Hindlimb muscle (tissue), 1 donor: ENCODE measurements at regions not wholly inside any gene's neighbourhood (a gene's known extent, or its start where the extent isn't known, plus 50 kb on each side); places are given as distances from the start of the nearest gene placed in this dataset.

Experiments used
- DNase-seq: peaks from one replicate; pipeline ENCODE4 v3.0.0-alpha.2; 2013

DNA sequence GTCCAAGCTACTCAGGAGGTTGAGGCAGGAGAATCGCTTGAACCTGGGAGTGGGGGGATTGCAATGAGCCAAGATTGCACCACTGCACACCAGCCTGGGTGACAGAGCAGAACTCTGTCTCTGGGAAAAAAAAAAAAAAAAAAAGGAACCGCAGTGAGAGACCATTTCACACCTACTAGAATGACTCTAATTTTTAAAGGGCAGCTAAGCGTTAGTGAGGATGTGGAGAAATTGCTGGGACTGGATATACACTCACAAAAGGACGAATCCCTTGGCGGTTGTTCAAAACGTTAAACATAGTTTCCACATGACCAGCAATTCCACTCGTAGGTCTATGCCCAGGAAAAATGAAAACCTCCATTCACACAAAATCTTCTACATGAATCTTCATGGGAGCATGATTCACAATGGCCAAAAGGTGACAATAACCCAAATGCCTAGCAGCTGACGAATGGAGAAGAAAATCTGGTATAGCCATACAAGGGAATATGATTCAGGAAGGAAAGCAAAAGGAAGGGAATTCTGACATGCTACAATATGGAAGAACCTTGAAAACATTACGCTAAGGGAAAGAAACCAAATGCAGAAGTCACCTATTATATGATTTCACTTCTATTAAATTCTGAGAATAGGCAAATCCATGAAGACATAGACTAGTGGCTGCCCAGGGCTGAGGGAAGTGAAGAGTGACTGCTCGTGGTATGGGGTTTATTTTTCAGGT, 127.0 kb downstream of the CHSY1 start:
- peak; percentile 63 for DNase-seq

DNA sequence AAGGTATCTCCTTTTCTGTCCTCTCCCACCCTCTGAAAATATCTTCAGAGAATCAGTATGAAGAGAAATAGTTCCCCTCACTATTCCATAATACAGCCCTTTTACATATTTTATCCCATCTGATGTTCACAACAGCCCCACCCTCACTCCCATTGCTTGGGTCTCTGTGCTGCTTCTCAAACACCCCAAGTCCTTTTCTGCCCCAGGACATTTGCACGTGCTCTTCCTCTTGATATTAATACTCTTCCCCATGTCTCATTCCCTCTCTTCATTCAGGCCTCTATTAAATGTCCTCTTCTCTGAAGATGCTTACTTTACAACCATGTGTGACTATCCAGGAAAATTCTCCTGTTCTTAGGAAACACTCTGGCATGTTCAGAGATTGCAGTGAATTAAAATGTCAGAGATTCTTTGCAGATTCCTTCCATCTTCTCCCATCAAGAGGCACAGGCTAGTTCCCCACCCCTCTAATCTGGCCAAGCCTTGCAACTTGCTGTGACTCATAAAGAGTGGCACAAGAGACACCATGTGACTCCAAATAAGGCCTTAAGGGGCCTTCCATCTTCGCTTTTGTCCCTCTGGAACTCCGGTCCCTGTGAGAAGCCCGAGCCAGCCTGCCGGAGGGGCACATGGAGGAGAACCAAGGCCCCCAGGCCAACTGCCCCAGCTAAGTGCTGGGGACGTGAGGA, 128.5 kb downstream of the CHSY1 start:
- no peak for DNase-seq

DNA sequence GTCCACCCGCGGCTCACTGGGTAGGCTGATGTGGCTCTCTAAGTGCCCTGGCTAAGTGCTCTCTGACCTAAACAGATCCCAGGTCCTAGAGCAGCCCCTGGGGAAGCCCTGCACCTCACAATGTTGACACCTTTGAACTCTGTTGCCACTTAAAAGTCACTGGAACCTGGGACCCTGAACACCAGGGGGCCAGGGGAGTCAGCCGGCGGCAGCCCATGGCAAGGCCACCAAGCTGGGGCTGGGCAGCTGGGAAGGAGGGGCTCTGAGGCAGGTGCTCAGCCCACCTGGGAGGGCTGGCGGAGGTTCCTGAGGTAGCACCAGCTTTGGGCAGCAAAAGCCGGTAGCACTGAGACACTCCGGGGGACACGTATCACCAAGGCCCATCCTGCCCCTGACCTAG, 129.0 kb downstream of the CHSY1 start:
- DNase-seq, result no peak

DNA sequence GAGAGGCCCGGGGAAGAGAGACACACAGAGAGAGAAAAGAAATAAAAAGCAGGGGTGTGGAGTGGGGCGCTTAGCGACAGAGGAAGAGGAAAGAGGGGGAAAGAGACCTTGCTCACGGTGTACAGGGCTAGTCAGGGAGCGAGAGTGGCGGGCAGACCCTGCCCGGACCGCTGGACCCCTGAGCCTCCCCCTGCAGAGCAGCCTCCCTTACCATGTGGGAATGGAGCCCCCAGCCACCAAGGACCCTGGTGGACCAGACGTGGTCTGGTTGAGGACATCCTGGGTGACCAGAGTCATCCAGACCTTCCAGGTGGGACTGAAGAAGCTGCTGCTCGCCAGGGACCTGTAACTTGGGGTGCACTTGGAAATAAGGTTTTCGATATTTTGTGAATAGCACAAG, 129.6 kb downstream of the CHSY1 start:
- DNase-seq, result no peak

DNA sequence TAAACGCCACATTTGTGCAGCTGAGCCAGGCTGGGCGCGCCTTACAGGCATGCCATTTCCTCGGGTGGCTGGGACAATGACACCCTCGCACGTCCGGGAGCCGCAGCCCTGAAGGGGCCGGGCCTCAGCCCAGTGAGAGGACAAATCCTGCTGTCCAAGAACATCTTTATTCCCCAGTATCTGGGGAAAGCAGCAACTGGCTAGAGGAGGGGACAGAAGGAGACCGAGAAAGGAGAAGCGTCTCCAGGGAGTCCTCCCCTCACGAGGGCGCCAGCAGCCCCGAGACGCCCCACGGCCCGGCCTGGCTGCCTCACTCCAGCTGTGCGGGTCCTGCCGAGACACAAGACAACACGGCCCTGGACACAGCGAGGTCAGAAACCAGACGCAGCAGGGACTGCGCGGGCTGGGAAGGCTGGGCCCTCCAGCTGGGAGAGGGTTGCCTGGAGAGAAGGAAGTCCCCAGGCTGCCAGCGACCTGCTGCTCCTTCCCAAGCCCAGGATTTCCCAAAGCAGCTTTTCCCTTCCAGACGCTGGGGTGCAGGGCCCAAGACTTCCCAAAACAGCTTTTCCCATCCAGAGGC, 130.2 kb downstream of the CHSY1 start:
- DNase-seq, result peak; percentile 49

DNA sequence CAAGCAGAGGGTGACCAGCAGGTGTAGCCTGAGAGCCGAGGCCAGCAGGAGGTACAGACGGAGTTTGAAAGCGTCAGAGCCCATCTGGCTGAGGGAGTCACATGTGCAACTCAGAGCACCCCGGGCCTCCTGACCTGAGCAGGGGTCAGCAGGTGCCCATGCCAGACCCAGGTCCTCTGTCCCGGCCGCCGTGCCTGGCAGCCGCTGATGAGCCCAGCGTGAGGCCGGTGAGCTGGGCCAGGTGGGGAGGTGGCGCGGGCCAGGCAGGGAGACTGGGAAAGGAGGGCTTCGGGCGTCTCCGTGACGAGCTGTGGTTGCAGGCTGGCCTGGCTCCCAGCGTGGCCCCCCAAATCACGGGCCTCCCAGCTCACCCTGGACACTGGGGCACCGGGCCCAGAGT, 130.9 kb downstream of the CHSY1 start:
- no peak for DNase-seq

DNA sequence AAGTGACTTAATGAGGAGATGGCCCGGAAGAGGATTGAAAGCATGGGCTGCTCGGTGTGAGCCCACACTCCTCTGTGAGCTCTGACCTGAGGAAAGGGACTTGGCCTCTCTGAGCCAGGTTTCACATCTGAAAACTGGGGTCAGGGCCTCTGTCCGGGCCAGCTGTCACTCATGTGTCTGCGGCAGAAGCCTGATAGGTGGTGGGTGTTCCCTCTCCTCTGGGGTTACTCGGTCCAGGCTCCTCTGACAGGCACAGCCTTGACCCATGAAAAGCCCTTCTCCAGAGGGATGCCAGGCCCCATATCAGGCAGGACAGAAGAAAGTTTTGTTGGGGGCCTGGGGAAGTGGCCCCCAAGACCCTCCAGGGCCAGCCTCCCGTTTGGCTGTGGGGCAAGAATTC, 131.4 kb downstream of the CHSY1 start:
- DNase-seq, result no peak
